HG03108 (cell line): ENCODE measurements at regions not wholly inside any gene's neighbourhood (a gene's known extent, or its start where the extent isn't known, plus 50 kb on each side); places are given as distances from the start of the nearest gene placed in this dataset.

Source experiments
- ATAC-seq: cut with Tn5 transposase; IDR thresholded peaks from one replicate; pipeline ENCODE4 v1.9.1; 2021; ENCODE audit warnings: moderate library complexity; ENCODE audit not compliant: unreplicated experiment

GRCh38 chr15:93496888-93497287 is 407.9 kb upstream of the RGMA start:
- no peak for ATAC-seq

DNA sequence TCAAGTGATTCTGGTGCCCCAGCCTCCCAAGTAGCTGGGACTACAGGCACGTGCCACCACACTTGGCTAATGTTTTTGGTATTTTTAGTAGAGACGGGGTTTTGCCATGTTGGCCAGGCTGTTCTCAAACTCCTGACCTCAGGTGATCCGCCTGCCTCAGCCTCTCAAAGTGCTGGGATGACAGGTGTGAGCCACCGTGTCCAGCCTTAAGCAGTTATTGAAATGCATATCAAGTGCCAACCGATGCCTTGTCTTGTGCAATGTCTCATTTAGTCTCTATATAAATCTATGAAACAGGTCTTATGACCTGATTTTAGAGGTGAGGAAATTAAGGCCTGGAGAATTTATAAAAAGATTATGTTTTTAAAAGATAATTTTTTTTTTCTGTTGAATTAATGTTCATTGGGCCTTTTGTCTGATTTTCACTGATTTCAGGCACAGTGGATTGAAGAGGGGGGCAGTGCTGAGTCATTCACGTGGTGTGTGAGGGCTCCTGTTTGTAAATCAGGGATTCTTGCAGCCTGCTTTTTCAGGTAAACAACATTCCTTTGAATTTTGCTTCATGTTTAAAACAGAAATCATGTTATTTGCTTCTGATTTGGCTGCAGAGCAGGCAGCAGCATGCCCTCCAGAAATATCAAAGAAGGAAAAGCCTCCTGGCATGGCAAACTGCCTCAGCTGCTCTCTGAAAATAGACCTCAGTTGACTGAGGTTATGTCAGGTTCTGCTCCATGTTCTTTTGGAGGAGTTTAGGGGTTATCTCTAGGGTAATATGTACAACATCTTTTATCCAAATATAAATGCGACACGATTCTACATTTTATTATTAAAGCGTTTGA is 407.0 kb upstream of the RGMA start:
- ATAC-seq, result no peak

DNA sequence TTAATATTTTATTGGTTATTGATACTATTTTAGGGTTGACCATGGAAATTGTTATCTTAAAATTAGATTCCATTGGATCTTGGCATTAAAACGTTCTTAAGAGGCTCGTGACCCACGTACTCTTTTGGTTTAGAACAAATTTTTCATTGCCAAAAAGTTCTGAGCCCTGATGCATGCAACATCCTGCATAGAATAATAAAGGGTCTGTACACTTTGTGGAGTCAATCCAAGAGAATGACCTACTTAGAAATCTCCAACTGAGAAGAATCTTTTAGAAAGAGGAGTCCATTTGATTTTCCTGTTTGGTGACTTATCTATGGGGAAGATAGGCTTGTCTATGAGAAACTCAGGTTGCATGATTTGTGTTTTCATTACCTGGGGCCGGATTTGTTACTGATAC is 404.2 kb upstream of the RGMA start:
- no peak for ATAC-seq

DNA sequence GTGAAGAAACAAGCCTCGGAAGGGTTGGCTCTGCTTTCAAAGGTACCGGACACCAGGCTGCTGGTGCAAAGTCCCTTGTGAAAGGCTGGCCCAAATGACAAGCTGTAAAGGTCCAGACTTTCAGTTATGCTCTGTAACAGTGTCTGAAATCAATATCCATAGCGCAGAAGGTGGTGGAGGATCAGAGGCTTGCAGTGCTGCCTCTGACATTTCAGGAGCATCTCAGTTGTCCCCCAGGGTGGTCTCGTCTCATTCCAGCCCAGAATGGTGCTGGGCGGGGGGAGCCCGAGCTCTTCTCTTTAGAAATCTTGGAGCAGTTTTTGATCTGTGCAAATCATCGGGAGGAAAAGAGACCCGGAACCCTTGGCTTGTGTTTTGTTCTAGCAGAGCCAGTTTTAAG is 402.3 kb upstream of the RGMA start:
- ATAC-seq, result no peak

DNA sequence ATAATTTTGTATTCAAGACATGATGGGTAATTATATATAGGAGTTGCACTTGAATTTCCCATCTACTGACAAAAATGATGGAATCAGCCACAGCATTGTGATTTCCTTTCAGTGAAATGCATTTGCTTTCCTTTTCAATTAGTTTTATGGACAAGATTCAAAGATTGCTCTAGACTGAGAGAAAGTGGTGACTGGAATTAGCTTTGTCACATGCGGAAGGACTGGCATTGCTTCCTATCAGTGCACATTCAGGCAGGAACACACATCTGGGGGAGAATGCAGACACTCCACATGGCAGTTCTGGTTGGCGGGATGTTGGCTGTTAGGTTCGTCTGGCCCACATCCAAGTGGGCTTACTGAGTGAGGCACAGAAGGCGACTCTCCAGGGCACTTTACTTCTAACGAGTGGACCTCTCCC is 399.3 kb upstream of the RGMA start:
- no peak for ATAC-seq

DNA sequence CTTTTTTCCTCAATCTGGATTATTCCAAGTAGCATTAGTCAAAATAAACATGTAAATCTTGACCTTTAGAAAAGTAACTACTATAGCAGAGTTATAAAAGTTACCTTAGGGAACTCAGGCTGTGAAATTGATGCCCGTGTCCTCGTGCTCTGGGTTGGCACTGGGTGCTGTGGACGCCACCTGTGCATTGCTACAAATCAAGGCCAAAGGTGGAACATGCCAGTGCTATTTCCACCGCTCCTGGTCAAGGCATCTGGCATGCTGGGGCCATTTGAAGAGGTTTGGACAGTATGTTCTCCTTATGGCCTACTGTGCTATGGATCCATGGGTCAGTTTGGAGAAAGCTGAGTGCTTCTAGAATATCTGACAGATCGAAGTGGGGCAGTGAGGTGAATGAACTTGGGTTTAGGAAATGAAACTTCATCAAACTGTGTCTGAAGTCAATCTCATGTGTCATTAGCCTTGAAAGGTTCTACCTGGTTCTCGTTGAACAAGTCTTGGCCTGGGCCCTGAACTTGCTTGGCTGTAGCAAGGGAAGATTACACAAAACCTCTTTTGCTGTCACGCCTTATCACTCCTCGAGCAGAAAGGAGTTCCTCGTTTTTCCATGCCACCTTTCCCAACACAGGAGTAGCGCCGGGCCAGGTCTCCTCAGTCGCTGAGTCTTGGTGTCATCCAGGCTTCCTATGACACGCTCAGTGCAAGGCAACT is 397.6 kb upstream of the RGMA start:
- no peak for ATAC-seq

DNA sequence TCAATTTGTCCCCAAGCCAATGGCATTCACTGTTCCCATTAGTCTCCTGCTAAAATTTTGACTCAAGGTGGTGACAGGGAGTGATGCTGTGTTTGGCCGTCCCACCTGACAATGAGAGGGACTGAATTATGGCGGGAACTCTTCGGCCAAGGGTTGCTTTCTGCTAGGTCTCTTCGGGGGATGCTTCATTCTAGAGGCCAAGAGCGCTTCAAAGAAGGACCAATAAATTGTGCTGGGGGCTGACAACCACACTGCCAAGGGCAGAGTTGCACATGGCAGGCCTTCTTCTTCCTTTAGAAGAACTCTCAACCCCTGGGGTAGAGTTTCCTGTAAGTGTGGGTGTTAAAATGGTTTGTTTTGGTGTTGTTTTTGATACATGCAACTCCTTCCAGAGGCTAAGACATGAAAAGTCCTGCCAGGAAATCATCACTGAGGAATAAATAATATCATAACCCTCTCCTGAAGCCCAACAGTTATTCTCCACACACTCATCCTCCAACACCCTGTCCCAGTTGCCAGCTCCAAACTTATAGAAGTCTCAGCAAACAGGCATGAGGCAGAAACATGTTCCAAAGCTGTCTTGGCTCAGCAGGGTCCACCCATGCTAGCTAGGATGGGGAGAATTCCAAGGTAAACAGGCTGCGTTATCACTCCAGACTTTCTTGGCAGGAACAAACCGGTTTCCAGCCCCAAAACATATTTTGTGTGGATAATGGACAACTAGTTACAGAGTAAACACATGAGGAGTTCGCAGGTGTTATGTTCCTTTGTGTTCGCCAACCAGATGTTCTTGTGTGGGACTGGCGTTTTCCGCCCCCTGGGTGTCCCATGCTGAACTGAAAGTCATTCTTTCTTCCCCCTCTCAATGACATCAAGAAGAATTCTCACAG is 396.7 kb upstream of the RGMA start:
- ATAC-seq, result no peak

DNA sequence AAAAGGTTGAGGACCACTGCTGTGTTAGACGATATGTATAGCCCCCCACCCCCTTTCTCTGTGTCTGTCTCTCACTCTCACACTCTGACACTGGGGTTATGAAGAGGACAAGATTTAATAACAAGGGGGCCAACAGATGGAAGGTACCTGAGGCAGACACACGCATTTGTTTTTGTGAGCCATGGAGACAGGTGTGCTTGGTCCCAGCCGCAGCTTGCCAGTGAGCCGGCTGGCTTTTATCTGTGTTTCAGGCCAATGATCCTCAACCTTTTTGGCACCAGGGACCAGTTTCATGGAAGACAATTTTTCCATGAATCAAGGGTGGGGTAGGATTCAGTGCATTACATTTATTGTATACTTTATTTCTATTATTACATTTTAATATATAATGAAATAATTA is 394.9 kb upstream of the RGMA start:
- no peak for ATAC-seq

GRCh38 chr15:93482731-93483130 is 393.7 kb upstream of the RGMA start:
- ATAC-seq, result no peak

DNA sequence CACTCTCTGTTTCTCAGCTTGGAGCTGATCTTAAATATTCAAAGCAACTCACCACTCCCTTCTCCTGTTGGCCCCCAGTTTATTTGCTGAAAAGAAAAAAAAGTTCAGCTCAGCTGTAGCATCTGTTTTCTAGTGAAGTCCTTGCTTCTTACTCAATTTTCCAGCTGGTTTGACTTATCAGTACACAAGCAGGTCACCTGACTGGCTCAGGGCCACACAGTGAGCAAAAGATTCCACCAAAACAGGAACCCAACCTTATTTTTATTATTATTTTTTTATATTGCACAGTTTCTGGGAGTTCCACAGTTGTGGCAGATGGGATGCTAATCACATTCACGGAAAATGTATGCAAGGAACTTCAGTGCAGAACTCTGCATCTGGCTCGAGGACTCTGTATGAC is 390.7 kb upstream of the RGMA start:
- ATAC-seq, result no peak

DNA sequence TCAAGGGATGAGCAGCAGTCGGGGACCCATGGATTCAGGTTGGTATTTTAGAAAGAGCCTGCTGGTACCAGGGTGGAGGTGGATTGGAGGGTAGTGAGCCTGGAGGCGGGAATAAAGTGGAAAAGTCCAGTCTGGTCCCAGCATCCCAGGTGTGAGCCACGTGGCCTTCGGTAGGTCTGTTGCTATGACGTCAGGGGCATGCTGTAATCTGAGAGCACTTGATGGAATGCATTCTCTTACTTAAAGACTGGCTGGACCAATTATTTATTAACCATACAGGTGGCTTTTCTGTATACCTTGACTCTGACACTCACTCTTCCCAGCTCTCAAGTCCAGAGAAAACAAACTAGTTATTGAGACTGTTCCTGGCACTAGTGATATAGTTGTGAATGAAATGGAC is 389.9 kb upstream of the RGMA start:
- ATAC-seq, result no peak

DNA sequence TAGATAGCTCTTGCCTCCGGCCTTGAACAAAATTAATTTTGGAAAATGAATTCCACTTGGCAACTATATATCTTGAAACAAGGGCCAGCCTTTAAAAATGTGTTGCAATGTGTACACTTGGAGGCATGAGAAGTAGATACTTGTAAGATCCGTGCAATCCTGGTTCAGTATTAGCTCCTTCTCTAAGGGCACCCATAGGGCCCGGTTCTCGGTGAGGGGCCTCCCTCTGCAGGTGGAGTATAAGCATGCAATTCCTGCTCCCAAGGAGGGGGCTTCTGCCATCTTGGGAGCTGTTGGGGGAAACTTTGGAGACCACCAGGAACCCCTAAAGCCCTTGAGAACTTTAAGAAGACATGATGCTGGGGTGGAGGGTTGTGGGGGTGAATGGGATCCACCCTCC is 388.7 kb upstream of the RGMA start:
- ATAC-seq, result no peak

DNA sequence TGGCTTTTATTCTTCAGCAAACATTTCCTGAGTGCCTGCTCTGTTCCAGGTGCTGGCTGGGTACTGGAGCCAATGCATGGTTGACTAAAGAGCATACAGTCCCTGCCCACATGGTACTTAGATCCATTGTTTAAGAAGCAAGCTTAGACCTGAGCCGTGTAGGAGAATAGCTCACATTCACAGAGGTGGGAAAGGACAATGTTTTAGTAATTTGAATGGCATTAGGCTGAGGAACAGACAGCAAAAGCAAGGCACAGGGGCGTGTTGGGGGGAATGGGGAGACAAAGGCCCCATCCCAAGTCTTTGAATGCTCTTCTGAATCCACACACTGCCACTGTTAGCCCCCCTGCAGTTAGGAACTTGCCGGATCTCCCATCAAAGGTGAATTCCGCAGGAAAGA is 388.2 kb upstream of the RGMA start:
- no peak for ATAC-seq

GRCh38 chr15:93476491-93477177 is 387.6 kb upstream of the RGMA start:
- no peak for ATAC-seq

DNA sequence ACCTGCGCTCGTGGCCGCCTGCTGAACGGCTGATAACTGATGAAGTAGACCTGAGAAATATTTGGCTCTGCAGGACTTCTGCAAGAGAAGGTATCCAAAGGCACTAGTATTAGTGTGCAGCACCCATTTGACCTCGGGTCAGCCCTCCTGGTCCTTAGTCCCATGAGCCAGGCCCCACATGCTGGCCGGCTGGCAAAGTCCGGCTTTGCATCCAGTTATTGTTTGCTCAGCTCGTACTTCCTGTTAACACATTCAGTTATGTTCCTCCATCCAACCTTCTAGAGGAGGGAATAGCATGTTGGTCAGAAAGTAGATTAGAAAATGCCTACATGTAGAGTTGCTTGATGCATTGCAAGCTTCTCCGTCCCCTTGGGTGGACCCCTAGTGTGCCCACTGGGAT is 385.7 kb upstream of the RGMA start:
- ATAC-seq, result no peak

DNA sequence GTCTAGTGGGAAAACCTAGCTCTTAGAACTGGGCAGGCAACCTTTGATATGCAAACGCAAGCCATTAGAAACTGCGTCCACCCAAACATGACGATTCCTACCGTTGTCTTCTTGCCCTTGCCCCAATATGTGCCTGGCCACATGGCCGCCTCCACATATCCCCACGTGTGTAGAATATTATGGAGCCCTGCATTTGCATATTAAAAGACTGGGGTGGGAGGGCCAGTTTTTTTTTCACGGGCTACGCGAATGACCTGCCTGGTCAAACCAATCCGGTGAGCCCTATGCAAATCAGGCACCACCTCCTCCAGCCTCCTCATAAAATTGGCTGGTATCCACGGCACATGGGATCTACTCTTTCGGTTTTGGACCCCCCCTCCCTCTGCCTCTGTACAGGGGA is 381.0 kb upstream of the RGMA start:
- ATAC-seq, result no peak

DNA sequence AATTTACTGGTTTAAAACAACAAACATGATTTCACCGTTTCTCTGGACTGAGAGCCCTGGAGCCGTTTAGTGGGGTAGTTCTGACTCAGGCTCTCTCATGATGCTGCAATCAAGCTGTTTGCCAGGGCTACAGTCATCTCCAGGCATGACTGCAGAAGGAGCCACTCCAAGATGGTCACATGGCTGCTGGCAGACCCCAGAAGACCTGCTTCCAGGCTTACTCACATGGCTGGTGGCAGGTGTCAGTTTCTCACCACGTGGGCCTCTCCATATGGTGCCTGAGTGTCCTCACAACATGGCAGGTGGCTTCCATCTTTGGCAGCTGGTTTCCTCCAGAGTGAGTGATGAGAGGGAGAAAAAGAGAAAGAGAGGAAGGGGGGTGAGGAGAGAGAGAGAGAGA is 378.3 kb upstream of the RGMA start:
- ATAC-seq, result no peak

DNA sequence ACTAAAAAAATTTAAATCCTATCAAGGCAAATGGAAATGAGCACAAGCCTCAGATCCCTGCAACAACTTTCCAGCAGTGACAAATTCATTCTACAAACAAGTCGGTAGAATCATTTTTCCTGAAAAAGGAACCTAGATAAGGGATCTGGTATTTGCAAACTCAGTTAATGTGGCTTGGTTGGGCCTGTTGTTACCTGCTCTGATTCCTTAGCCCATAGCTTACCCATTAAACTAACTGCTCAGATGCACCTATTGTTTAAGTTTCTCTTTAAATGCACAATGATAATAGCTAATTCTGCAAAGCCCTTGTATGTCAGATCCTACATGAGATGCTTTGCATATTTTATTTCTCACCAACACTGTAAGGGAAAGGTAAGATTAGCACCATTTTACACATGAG is 377.4 kb upstream of the RGMA start:
- ATAC-seq, result no peak

- no peak for ATAC-seq
These were observed 373.7 kb upstream of the RGMA start for GRCh38 chr15:93462690-93463089.

GRCh38 chr15:93460717-93461116 is 371.7 kb upstream of the RGMA start:
- ATAC-seq, result peak; percentile 93

DNA sequence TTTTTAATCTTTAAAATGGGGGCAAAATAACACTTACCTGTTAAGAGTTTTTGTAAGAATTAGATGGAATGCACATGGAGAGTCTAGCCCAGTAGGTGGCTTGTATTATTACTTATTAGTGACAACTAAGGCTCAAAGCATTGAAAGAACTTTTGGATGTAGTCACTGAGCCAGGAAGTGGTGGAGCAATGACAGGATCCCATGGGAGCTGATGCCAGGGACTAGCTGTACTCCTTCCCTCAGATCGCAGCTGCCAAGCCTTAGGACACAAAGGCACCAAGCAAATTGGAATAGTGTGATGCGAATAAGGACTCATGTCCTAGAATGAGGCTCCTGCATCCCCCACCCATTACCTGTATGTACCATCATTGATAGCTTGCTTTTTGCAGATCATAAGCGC is 370.4 kb upstream of the RGMA start:
- no peak for ATAC-seq
